ENCODE measurements at regions not wholly inside any gene's neighbourhood (a gene's known extent, or its start where the extent isn't known, plus 50 kb on each side); places are given as distances from the start of the nearest gene placed in this dataset.

GRCh38 chr13:89856512-89856911 lies 1491.0 kb upstream of the MIR17HG start:
- no peak for TF ChIP-seq CTCF (IDR thresholded peaks at IDR 0.05)
- TF ChIP-seq POLR2A (IDR thresholded peaks at IDR 0.05) = no peak
